GM12865 (cell line): ENCODE measurements at regions not wholly inside any gene's neighbourhood (a gene's known extent, or its start where the extent isn't known, plus 50 kb on each side); places are given as distances from the start of the nearest gene placed in this dataset.

ENCODE experiments used
- DNase-seq: peaks from one replicate; pipeline ENCODE4 v3.0.0; 2010; ENCODE audit warnings: low read depth
- H3K4me3 ChIP-seq: 2 replicates; pipeline ENCODE4 v1.5.1; 2011; ENCODE audit warnings: mild to moderate bottlenecking, low read depth, low read length, control low read depth
- CTCF ChIP-seq: IDR thresholded peaks from 2 replicates; pipeline ENCODE4 v1.5.1; 2011; ENCODE audit warnings: low read length, control low read depth, low read depth, inconsistent platforms; ENCODE audit not compliant: insufficient read depth; ENCODE audit errors: missing control alignments

GRCh38 chr7:115447495-115447894, 525.6 kb downstream of the MDFIC start:
- TF ChIP-seq CTCF, result no peak
- no peak for DNase-seq
- H3K4me3 ChIP-seq, result no peak overlapping the region

- no peak overlapping the region for H3K4me3 ChIP-seq
- TF ChIP-seq CTCF, result no peak
- DNase-seq, result no peak
These were observed 519.1 kb downstream of the MDFIC start for GRCh38 chr7:115441033-115441432.

- H3K4me3 ChIP-seq, result no peak overlapping the region
- DNase-seq, result peak; percentile 35
- no peak for TF ChIP-seq CTCF
These were observed 513.3 kb downstream of the MDFIC start for GRCh38 chr7:115435178-115435577.

- TF ChIP-seq CTCF, result no peak
- DNase-seq, result no peak
- no peak overlapping the region for H3K4me3 ChIP-seq
These were observed 508.0 kb downstream of the MDFIC start for GRCh38 chr7:115429918-115430317.

GRCh38 chr7:115417662-115418061, 495.8 kb downstream of the MDFIC start:
- DNase-seq, result no peak
- H3K4me3 ChIP-seq, result no peak overlapping the region
- TF ChIP-seq CTCF, result no peak

- DNase-seq, result peak; percentile 58
- H3K4me3 ChIP-seq, result no peak overlapping the region
- no peak for TF ChIP-seq CTCF
These were observed 489.2 kb downstream of the MDFIC start for GRCh38 chr7:115410972-115411686.

GRCh38 chr7:115410434-115410820, 488.5 kb downstream of the MDFIC start:
- H3K4me3 ChIP-seq, result no peak overlapping the region
- DNase-seq, result no peak
- no peak for TF ChIP-seq CTCF
